GM19035 (cell line): ENCODE measurements at regions not wholly inside any gene's neighbourhood (a gene's known extent, or its start where the extent isn't known, plus 50 kb on each side); places are given as distances from the start of the nearest gene placed in this dataset.

Experiments
- ATAC-seq: cut with Tn5 transposase; IDR thresholded peaks from one replicate; pipeline ENCODE4 v1.9.1; 2021; ENCODE audit not compliant: unreplicated experiment

GRCh38 chr5:118692811-118693342 lies 295.5 kb downstream of the DTWD2 start:
- no peak for ATAC-seq

GRCh38 chr5:118687661-118688621 lies 300.4 kb downstream of the DTWD2 start:
- ATAC-seq = no peak

DNA sequence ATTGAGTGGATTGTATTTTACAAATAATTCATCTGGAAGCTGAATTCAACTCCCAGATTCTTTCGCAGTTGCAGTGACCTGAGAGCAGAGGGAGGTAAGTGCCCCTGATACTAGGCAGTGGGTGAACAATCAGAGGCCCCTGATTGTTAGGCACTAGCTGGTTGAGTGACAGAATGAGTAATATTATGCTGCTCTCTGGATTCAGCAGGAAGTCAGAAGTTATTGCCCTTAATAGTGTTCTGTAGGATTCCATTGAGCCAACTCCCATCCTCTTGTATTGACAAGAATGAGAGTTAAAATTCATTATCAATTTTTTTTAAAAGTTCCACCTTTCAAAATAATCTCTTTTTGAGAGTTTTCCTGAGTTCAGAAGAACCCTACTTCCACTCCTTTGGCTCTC lies 301.2 kb downstream of the DTWD2 start:
- no peak for ATAC-seq

- no peak for ATAC-seq
Measured at GRCh38 chr5:118681655-118682054, 306.7 kb downstream of the DTWD2 start.

DNA sequence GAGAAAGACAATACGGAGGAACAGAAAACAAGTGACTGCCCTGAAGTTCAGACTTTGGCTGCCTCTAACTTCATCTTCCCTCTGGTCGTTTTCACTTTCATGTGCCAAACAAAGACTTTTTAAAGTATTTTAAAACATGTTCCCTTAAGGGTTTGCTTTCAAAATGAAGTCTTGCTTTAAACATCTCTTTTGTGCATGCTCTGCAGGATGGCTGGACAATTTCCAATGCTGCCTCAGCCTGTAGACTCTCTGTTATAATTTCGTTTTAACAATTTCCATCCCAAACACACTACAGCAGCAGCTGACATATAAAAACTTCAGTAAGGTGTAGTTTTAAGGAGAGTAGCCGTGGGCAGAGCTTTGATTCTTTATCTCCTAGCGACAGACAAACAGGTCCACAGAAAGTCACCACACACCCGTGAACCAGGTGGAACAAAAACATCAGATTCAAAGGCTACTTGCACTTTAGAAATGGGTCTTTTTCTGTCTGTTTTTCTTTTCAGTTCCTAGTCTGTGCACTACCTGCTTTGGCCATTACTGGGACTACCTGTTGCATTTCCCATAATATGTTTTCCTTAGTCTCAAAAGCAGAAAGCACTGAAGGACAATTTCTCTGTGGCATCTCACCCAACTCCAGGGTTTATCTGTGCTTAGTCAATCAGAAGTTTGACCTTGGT lies 308.9 kb downstream of the DTWD2 start:
- ATAC-seq = no peak

- ATAC-seq = no peak
Measured at GRCh38 chr5:118678746-118679145, 309.6 kb downstream of the DTWD2 start.

DNA sequence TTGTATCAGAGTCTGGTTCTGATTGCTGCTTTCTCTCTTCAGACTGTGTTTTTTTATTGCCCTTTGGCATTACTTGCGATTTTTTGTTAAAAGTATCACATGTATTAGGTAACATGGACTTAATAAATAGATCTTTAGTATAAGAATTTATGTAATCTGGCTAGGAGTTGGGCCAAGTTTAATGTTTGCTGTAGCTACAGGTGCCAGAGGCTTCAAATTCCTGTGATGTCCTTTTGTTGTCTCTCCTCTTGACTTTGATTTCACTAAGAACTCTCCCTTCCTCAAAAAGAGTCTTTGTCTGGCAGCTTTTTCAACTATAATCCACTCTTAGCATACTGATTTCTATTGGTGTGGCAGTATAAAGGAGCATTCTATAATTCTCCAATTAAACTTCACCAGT lies 313.1 kb downstream of the DTWD2 start:
- ATAC-seq = no peak

DNA sequence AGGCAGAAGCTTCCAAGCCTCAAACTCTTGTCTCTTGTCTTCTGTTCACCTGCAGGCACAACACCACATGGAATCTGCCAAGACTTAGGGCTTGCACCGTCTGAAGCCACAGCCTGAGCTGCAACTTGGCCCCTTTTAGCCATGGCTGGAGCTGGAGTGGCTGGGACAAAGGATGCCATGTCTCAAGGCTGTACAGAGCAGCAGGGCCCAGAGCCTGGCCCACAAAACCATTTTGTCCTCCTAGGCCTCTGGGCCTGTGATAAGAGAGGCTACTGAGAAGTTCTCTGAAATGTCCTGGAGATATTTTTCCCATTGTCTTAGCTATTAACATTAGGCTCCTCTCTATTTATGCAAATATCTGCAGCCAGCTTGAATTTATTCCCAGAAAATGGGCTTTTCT lies 330.8 kb downstream of the DTWD2 start:
- no peak for ATAC-seq

DNA sequence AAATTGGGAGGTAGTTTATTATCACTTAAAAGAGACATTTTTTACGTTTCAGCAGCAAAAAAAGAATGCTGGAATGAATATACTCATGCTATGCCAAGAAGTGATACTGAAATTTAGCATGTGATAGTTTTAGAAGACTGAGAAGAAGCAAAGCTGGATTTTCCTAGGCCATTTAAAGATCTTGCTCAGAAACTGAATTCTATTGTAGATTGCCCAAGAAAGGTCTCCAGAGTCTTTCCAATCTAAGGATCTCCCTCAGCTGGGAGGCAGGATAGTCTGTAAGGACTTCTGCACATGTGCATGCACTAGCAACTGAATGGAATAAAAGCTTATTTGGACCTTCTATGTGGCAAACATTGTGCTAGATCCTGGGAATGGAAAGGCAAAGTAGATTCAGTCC lies 334.5 kb downstream of the DTWD2 start:
- ATAC-seq = no peak

- ATAC-seq = no peak
Measured at GRCh38 chr5:118653183-118653582, 335.2 kb downstream of the DTWD2 start.

DNA sequence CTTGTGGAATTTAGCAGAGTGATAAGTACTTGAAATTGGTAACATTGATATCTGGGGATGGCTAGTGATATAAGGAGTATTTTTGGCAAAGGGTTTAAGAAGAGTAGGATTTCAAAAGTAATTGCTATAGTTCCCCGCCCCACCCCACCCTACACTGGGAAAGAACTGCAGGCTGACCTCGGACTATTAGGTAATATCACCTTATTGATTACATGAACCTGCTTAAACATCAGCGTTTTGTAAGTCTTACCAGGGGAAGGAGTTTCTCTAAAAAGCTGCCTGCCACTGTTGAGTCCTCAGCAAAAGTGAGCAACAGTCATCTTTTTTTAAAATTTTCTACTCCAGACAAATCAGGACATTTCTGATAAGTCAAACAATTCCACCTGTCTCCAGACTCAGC lies 337.3 kb downstream of the DTWD2 start:
- ATAC-seq = no peak

DNA sequence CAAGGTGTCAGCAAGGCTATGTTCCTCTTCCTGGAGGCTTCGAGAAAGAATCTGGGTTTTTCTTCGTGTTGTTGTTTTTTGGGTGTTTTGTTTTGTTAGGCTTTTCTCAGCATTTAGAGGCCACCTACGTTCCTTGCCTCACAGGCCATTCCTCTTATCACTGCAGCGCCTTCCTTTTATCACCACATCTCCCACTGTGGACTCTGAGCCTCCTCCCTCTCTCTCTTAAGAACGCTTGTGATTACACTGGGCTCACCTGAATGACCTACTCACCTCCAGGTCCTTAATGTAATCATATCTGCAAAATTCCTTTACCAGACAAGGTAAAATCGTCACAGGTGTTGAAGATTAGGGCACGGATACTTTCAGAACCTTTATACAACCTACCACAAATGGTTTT lies 340.8 kb downstream of the DTWD2 start:
- ATAC-seq = no peak

DNA sequence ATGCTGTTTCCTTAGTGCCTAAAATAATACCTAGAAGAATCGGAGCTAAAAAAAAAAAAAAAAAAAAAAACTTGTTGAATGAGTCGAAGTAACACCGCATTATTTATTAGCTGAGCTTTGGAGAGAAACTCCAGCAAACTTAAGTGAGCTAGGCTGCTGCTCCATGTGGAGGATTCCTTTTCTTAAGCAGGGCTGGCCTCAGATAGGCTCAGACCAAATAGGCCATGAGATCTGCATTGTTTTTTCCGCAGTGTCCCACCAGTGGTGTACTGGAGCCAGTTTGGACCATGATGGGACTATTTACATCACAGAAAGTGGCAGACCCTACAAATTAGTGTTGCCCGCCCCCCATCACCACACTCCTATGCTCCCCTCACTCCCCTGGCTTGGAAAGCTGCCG lies 341.4 kb downstream of the DTWD2 start:
- no peak for ATAC-seq

DNA sequence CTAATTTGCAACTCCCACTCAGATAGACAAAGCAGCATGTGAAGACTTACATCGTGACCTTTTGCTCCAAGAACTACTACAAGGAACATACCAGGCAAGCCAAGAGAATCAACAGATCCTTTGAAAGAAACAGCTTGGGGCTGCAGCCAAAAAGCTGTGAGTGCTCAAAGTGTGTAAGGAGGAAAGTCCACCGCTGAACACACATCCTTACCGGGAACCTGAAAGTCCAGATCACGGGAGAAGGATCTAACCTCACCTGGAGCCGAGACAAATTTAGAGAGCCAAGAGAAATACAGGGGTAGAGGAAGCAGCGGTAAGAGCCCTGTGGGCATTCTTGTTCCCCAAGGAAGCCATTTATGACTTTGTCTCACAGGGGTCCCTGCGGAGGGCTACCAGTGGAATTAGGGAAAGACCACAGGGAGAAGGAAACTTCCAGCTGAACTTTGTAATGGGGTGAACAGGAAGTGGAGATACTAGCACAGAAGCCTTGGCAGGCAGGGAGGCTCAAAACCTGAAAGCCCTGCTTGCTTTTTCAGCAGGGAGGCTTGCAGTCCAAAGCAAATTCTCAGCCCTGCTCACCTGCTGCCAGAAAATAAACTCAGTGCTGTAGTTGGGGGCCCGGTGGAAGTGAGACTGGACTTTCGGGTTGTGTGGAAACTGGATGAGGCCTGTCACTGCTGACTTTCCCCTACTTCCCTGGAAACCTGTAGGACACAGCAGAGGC lies 350.2 kb downstream of the DTWD2 start:
- no peak for ATAC-seq

- no peak for ATAC-seq
Measured at GRCh38 chr5:118628660-118629354, 359.5 kb downstream of the DTWD2 start.

DNA sequence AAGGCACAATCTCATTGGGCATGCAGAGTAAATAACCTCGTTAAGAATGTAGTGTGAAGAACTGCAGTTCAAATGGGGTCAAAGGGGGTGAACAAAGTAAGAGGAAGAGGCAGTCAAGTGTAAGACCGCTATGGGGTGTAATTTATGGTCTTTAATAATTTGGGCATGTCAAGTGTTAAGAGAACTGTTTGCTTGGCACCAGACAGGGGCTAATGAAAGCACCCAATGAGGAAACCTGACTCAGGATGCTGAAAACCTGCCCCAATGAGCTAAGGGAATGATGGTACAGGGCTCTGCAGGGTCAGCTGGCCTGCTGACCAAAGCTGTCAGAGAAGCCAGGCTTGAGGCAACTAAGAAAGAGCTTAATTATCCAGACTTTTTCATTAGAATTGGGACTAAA lies 368.1 kb downstream of the DTWD2 start:
- ATAC-seq = no peak

DNA sequence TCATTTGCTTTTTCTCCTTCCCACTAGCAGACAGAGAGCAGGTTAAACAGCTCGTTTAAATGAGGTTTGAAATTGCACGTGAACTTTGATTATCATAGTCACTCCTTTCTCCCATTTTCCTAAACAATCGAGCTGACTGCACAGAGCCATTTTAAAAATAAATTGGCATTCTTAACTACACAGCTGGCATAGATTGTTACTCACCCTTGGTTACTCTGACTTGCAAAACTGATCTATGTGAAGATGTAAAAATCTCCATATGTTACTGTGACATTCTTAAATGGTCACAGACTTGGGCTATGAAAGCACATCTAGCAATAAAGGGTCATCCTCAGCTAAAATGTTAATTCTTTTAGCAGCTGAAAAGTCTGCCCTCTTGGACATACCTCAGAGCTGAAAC lies 368.5 kb downstream of the DTWD2 start:
- ATAC-seq = no peak

DNA sequence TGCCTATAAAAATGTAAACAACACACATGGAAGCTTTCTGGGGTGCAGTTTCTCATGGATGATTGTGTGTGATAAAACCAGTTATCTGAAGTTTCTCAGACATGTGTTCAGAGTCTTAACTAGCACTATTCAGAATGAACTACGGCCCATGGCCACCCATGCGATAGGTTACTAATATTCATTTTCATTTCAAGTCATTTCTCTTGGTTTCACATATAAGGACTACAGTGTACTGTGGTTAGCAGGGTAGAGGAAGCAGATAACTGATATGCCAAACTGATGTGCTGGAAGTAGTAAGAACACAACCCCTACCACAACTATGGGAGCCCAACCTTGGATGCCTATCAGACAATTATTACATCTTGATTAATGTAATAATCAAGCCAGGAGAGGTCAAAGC lies 372.1 kb downstream of the DTWD2 start:
- ATAC-seq = peak; percentile 70

GRCh38 chr5:118614731-118615456 lies 373.5 kb downstream of the DTWD2 start:
- ATAC-seq = no peak

- no peak for ATAC-seq
Measured at GRCh38 chr5:118611332-118611945, 376.9 kb downstream of the DTWD2 start.
